PC-3 (cell line): ENCODE measurements at regions not wholly inside any gene's neighbourhood (a gene's known extent, or its start where the extent isn't known, plus 50 kb on each side); places are given as distances from the start of the nearest gene placed in this dataset.

ENCODE experiments used
- ATAC-seq: fragments of 200-7000 bp; cut with Tn5 transposase; 2 replicates; pipeline ENCODE4 v1.9.1; 2020; ENCODE audit warnings: mild to moderate bottlenecking, moderate library complexity
- BruUV-seq: library from RNA; stranded (reverse); fragments of 400-500 nt; replicated peaks from 2 replicates; lab custom pipeline; 2021; lab: Mats Ljungman, UMichigan
- CTCF ChIA-PET: fragments of 300-600 bp; sonication (Branson Sonifier 250); formaldehyde crosslinking; loops from one replicate; lab custom pipeline; 2022; ENCODE audit warnings: antibody characterized with exemption; lab: Charles Lee
- POLR2A ChIA-PET: fragments of 300-600 bp; sonication (Branson Sonifier 250); formaldehyde crosslinking; loops from one replicate; lab custom pipeline; 2022; ENCODE audit warnings: antibody characterized with exemption; ENCODE audit not compliant: unreplicated experiment; lab: Charles Lee
- DNase-seq: peaks from one replicate; pipeline ENCODE4 v3.0.0-alpha.2; 2015
- H2AFZ ChIP-seq: fragments of 300-600 bp; sonication (generic); 2 replicates; pipeline ENCODE4 v1.6.0; 2016; ENCODE audit warnings: antibody characterized with exemption, low read length
- H3F3A ChIP-seq: fragments of 300-600 bp; sonication (generic); one replicate; pipeline ENCODE4 v1.6.0; 2017; ENCODE audit warnings: antibody characterized with exemption, low read length, control low read depth, mild to moderate bottlenecking; ENCODE audit not compliant: unreplicated experiment
- H3K27ac ChIP-seq: fragments of 300-600 bp; sonication (generic); 2 replicates; pipeline ENCODE4 v1.5.1; 2016; ENCODE audit warnings: mild to moderate bottlenecking, low read length
- H3K27me3 ChIP-seq: fragments of 300-600 bp; sonication (generic); 2 replicates; pipeline ENCODE4 v1.6.1; 2016; ENCODE audit warnings: low read length, mixed read lengths
- H3K36me3 ChIP-seq: fragments of 300-600 bp; sonication (generic); 2 replicates; pipeline ENCODE4 v1.6.1; 2016; ENCODE audit warnings: low read depth, mixed run types, low read length, mixed read lengths
- H3K4me1 ChIP-seq: fragments of 300-600 bp; sonication (generic); 2 replicates; pipeline ENCODE4 v1.5.1; 2016; ENCODE audit warnings: low read length; ENCODE audit not compliant: insufficient read depth
- H3K4me2 ChIP-seq: fragments of 300-600 bp; sonication (generic); 2 replicates; pipeline ENCODE4 v1.6.0; 2016; ENCODE audit warnings: low read length
- H3K4me3 ChIP-seq: fragments of 300-600 bp; sonication (generic); 2 replicates; pipeline ENCODE4 v1.5.1; 2016; ENCODE audit warnings: mild to moderate bottlenecking, low read length, mixed read lengths
- H3K79me2 ChIP-seq: fragments of 300-600 bp; sonication (generic); 2 replicates; pipeline ENCODE4 v1.6.1; 2017; ENCODE audit warnings: low read length, mixed read lengths
- H3K9ac ChIP-seq: fragments of 300-600 bp; sonication (generic); 2 replicates; pipeline ENCODE4 v1.6.0; 2016; ENCODE audit warnings: mild to moderate bottlenecking, low read length
- H3K9me2 ChIP-seq: fragments of 300-600 bp; sonication (generic); replicated peaks from 2 replicates; pipeline ENCODE4 v1.6.1; 2016; ENCODE audit warnings: mixed run types, low read length, mixed read lengths
- H3K9me3 ChIP-seq: fragments of 300-600 bp; sonication (generic); 2 replicates; pipeline ENCODE4 v1.6.1; 2016; ENCODE audit warnings: low read length, mixed read lengths
- H4K20me1 ChIP-seq: fragments of 300-600 bp; sonication (generic); 2 replicates; pipeline ENCODE4 v1.6.1; 2016; ENCODE audit warnings: low read length, mixed read lengths
- EZH2 ChIP-seq: fragments of 300-600 bp; sonication (generic); IDR thresholded peaks from one replicate; pipeline ENCODE4 v1.6.1; 2017; ENCODE audit warnings: antibody characterized with exemption, mild to moderate bottlenecking, low read length; ENCODE audit not compliant: unreplicated experiment
- EZH2phosphoT487 ChIP-seq: fragments of 300-600 bp; sonication (generic); IDR thresholded peaks from 2 replicates; pipeline ENCODE4 v1.6.1; 2018; ENCODE audit warnings: mild to moderate bottlenecking, antibody characterized with exemption, low read length, borderline replicate concordance
- intact Hi-C: fragments of 100-400 bp; cut with micrococcal nuclease; formaldehyde crosslinking; loops from 2 replicates; pipeline ENCODE4 v1.9.0; 2023
- TF ChIP-seq, protein P1 (sequence below): fragments of 300-600 bp; sonication (generic); conservative IDR thresholded peaks from 2 replicates; pipeline ENCODE4 v1.5.1; 2017; ENCODE audit warnings: antibody characterized with exemption, low read depth, mild to moderate bottlenecking, low read length

DNA sequence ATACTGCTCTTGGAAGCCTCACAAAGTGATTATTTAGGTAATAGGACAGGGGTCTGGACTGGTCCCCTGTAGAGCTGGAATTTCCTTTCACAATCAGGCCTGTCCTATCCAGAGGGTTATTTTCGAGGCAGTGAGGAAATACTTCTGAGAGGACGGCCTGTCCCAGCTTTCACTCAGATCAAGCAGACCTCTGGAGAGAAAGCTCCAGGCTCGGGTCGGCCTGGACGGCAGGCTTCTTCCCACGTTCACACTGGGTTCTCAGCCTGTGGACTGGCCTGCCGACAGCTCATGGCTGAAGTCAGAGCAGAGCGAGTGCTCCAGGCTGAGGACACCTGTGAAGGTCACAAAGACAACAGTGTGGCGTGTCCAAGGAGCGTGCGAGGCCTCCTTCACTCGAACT, 405.3 kb downstream of the VPS13C start:
- no peak for DNase-seq
- Histone ChIP-seq H3K4me3 (no peak overlapping the region), H3F3A (no peaks in the 10 kb centered on the region), H3K9me3 (no peaks in the 10 kb centered on the region), H3K27ac (no peak overlapping the region), H3K36me3 (no peaks in the 10 kb centered on the region), H2AFZ (no peak overlapping the region), H3K9ac (no peak overlapping the region), H3K4me1 (no peaks in the 10 kb centered on the region), H3K9me2 (no peaks in the 10 kb centered on the region), H4K20me1 (no peaks in the 10 kb centered on the region), H3K79me2 (no peaks in the 10 kb centered on the region), H3K27me3 (peaks cover 31% of the 10 kb centered on the region; the same call in 1 of the 2 replicates), H3K4me2 (no peak overlapping the region)
- no peak for ATAC-seq
- ChIA-PET POLR2A (no interaction called here), CTCF (no interaction called here)
- TF ChIP-seq EZH2phosphoT487 (no peak), EZH2 (no peak)
- TF ChIP-seq, protein P1, sequence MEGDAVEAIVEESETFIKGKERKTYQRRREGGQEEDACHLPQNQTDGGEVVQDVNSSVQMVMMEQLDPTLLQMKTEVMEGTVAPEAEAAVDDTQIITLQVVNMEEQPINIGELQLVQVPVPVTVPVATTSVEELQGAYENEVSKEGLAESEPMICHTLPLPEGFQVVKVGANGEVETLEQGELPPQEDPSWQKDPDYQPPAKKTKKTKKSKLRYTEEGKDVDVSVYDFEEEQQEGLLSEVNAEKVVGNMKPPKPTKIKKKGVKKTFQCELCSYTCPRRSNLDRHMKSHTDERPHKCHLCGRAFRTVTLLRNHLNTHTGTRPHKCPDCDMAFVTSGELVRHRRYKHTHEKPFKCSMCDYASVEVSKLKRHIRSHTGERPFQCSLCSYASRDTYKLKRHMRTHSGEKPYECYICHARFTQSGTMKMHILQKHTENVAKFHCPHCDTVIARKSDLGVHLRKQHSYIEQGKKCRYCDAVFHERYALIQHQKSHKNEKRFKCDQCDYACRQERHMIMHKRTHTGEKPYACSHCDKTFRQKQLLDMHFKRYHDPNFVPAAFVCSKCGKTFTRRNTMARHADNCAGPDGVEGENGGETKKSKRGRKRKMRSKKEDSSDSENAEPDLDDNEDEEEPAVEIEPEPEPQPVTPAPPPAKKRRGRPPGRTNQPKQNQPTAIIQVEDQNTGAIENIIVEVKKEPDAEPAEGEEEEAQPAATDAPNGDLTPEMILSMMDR: no peak
- intact Hi-C loops: no loop called here
- no TSS peak for BruUV-seq

DNA sequence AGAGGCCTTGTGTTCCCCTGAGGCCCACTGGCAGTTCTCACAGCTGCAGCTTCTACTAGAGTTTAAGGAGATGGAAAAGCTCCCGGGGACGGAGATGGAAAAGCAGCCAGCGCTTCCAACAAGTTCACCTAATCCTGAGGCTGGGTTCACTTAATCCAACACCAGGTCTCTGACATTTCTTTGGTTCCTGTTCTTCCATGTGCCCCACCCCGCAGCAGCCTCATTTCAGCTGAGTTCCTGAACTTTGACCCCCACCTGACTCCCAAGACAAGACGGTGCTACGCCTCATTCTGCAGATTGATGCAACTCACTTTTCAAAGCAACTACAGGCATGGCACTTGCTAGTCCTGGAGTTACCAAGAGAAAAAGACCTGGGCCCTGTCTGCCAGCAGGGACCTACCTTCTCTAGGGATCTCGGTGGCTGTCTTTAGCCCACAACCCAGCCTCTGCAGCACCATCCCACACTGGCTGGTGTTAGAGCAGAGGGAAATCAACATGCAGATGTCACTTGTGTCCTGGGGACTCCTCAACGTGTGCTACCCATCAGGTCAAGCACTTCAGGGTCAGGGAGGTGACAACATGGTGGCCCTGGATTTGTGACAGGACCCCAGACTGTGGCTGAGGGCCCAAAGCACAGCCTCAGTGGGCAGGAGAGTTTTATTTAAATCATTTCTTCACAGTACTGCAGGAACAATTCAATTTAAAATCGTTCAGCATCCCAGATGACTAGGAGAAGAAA, 406.1 kb downstream of the VPS13C start:
- Histone ChIP-seq H3K9me3 (no peaks in the 10 kb centered on the region), H3K27ac (no peak overlapping the region), H3F3A (no peaks in the 10 kb centered on the region), H2AFZ (no peak overlapping the region), H3K4me2 (no peak overlapping the region), H3K27me3 (peaks cover 35% of the 10 kb centered on the region; the same call in 1 of the 2 replicates), H3K9me2 (no peaks in the 10 kb centered on the region), H3K4me1 (no peaks in the 10 kb centered on the region), H4K20me1 (no peaks in the 10 kb centered on the region), H3K79me2 (no peaks in the 10 kb centered on the region), H3K36me3 (no peaks in the 10 kb centered on the region), H3K9ac (no peak overlapping the region), H3K4me3 (no peak overlapping the region)
- no TSS peak for BruUV-seq
- intact Hi-C loops: no loop called here
- no peak for TF ChIP-seq EZH2phosphoT487
- TF ChIP-seq EZH2: no peak
- TF ChIP-seq, protein P1: no peak
- POLR2A ChIA-PET: no interaction called here
- DNase-seq (no peak), ATAC-seq (no peak)
- CTCF ChIA-PET: no interaction called here

DNA sequence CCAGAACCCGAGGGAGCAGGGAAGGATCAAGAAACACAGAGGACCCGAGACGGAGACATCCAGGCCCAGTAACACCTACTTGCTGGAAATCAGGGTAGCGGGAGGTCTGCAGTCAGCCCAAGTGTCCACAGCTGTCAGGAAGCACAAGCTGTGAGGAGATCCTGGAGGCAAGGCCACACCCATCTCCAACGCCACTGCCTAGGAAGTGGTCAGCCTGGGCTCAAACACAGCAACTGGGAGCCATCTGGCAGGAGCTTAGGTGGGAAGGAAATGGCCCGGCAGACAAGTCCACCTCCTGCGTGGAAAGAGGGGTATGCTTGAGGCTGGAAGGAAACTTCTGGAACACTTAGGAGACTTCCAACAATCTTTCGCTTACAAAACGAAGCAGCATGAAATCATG, 407.1 kb downstream of the VPS13C start:
- no peaks in the 10 kb centered on the region for H4K20me1 ChIP-seq
- DNase-seq: no peak
- BruUV-seq: no TSS peak
- ATAC-seq: no peak
- no peaks in the 10 kb centered on the region for H3K36me3 ChIP-seq
- ChIA-PET CTCF (no interaction called here), POLR2A (no interaction called here)
- intact Hi-C loops: no loop called here
- TF ChIP-seq EZH2 (no peak), EZH2phosphoT487 (no peak)
- H3K4me1 ChIP-seq: no peaks in the 10 kb centered on the region
- no peak overlapping the region for H3K4me3 ChIP-seq
- H3K9me2 ChIP-seq: no peaks in the 10 kb centered on the region
- H3K9me3 ChIP-seq: no peaks in the 10 kb centered on the region
- H3K9ac ChIP-seq: no peak overlapping the region
- no peak overlapping the region for H3K27ac ChIP-seq
- no peak overlapping the region for H2AFZ ChIP-seq
- no peak overlapping the region for H3K4me2 ChIP-seq
- H3K79me2 ChIP-seq: no peaks in the 10 kb centered on the region
- no peaks in the 10 kb centered on the region for H3F3A ChIP-seq
- peaks cover 36% of the 10 kb centered on the region; the same call in 1 of the 2 replicates for H3K27me3 ChIP-seq
